B cell (primary cell): ENCODE measurements at regions not wholly inside any gene's neighbourhood (a gene's known extent, or its start where the extent isn't known, plus 50 kb on each side); places are given as distances from the start of the nearest gene placed in this dataset.

Experiments
- ATAC-seq: fragments of 200-7000 bp; cut with Tn5 transposase; one replicate; pipeline ENCODE4 v1.10.0; 2021; ENCODE audit warnings: low read depth, mild to moderate bottlenecking, moderate number of reproducible peaks, moderate library complexity
- CTCF ChIA-PET: fragments of 350-600 bp; sonication (Branson Sonifier 250); formaldehyde crosslinking; loops from one replicate; lab custom pipeline; 2021; ENCODE audit warnings: antibody characterized with exemption, inconsistent platforms; lab: Charles Lee
- POLR2A ChIA-PET: fragments of 350-600 bp; sonication (Branson Sonifier 250); formaldehyde crosslinking; loops from one replicate; lab custom pipeline; 2021; ENCODE audit warnings: antibody characterized with exemption; lab: Charles Lee
- DNase-seq: peaks from one replicate; pipeline ENCODE4 v3.0.0; 2013
- H2AFZ ChIP-seq: 2 replicates; pipeline ENCODE4 v1.6.1; 2012; ENCODE audit warnings: mild to moderate bottlenecking, low read depth, low read length; ENCODE audit not compliant: insufficient read depth, poor library complexity, severe bottlenecking
- H3K27ac ChIP-seq, 2 donors: 1 replicate in 1 of 2; 2 replicates in 1 of 2; pipeline ENCODE4 v1.5.1; 2012 to 2013; ENCODE audit warnings: low read length in 2 of 2, mild to moderate bottlenecking in 2 of 2, moderate library complexity in 1 of 2
- H3K27me3 ChIP-seq, 4 experiments: fragments of 200-600 bp in 1 of 4; sonication (generic) in 1 of 4; replicated peaks in 1 of 4; 1 replicate in 2 of 4; 2 replicates in 2 of 4; pipeline versions ENCODE4 v1.6.1 to v1.7.0; 2013 to 2016; ENCODE audit warnings: low read length in 3 of 4, mild to moderate bottlenecking in 2 of 4, mixed read lengths in 1 of 4, moderate library complexity in 1 of 4; ENCODE audit not compliant: insufficient read depth in 4 of 4, control insufficient read depth in 3 of 4; ENCODE audit errors: control extremely low read depth in 1 of 4
- H3K36me3 ChIP-seq, 2 experiments: replicated peaks in 1 of 2; 1 replicate in 1 of 2; 2 replicates in 1 of 2; pipeline versions ENCODE4 v1.6.1 to v1.7.1; 2013; ENCODE audit warnings: low read length in 1 of 2; ENCODE audit not compliant: insufficient read depth in 2 of 2, control insufficient read depth in 1 of 2; ENCODE audit errors: control extremely low read depth in 1 of 2, extremely low read depth in 1 of 2
- H3K4me1 ChIP-seq, 2 donors: fragments of 200-600 bp in 1 of 2; sonication (generic) in 1 of 2; 1 replicate in 1 of 2; 2 replicates in 1 of 2; pipeline versions ENCODE4 v1.5.1 to v1.6.1; 2013 to 2017; ENCODE audit warnings: low read length in 2 of 2; ENCODE audit not compliant: control insufficient read depth in 2 of 2, insufficient read depth in 2 of 2
- H3K4me2 ChIP-seq: replicated peaks from 2 replicates; pipeline ENCODE3; 2012; ENCODE audit warnings: mild to moderate bottlenecking, low read depth, low read length; ENCODE audit not compliant: poor library complexity, severe bottlenecking
- H3K4me3 ChIP-seq, 5 experiments: fragments of 200-600 bp in 1 of 5; sonication (generic) in 1 of 5; 1 replicate in 3 of 5; 2 replicates in 2 of 5; pipeline versions ENCODE4 v1.5.1 to v1.7.0; 2011 to 2016; ENCODE audit warnings: low read length in 4 of 5, mild to moderate bottlenecking in 4 of 5, low read depth in 2 of 5, control low read depth in 1 of 5, moderate library complexity in 1 of 5; ENCODE audit not compliant: insufficient read depth in 1 of 5; ENCODE audit errors: control extremely low read depth in 1 of 5, extremely low read depth in 1 of 5
- H3K79me2 ChIP-seq: fragments of 200-600 bp; sonication (generic); one replicate; pipeline ENCODE4 v1.6.0; 2016; ENCODE audit warnings: low read length; ENCODE audit not compliant: control insufficient read depth, insufficient read depth
- H3K9ac ChIP-seq: fragments of 200-600 bp; sonication (generic); 2 replicates; pipeline ENCODE4 v1.6.1; 2017; ENCODE audit warnings: mild to moderate bottlenecking, low read length, moderate library complexity
- H3K9me3 ChIP-seq, 3 donors: one replicate each; pipeline versions ENCODE4 v1.6.1 to v1.7.1; 2013; ENCODE audit warnings: low read length in 2 of 3; ENCODE audit not compliant: control insufficient read depth in 2 of 3, insufficient read depth in 1 of 3; ENCODE audit errors: control extremely low read depth in 1 of 3
- H4K20me1 ChIP-seq: 2 replicates; pipeline ENCODE4 v1.6.0; 2012; ENCODE audit warnings: mild to moderate bottlenecking, low read length; ENCODE audit not compliant: insufficient read depth, control insufficient read depth, poor library complexity, severe bottlenecking
- H3K27ac Mint-ChIP-seq: one replicate; pipeline ENCODE4 v1.8.0; 2021; ENCODE audit warnings: mixed read lengths
- H3K27me3 Mint-ChIP-seq: one replicate; pipeline ENCODE4 v1.8.0; 2021; ENCODE audit warnings: mixed read lengths
- H3K4me1 Mint-ChIP-seq: one replicate; pipeline ENCODE4 v1.8.0; 2021; ENCODE audit warnings: mixed read lengths
- H3K4me3 Mint-ChIP-seq: one replicate; pipeline ENCODE4 v1.8.0; 2021; ENCODE audit warnings: mixed read lengths
- H3K9me3 Mint-ChIP-seq: one replicate; pipeline ENCODE4 v1.8.0; 2022; ENCODE audit warnings: mixed read lengths; ENCODE audit not compliant: insufficient read depth
- CTCF ChIP-seq: fragments of 200-600 bp; IDR thresholded peaks from one replicate; pipeline ENCODE4 v1.8.0; 2022; ENCODE audit warnings: antibody characterized with exemption, mild to moderate bottlenecking
- EZH2 ChIP-seq: IDR thresholded peaks from 2 replicates; pipeline ENCODE4 v1.6.1; 2012; ENCODE audit warnings: borderline replicate concordance, low read depth, mild to moderate bottlenecking, moderate library complexity, low read length; ENCODE audit not compliant: insufficient read depth, poor library complexity, severe bottlenecking
- WGBS: methylation state at CpG from one replicate; pipeline ENCODE4 v1.1.5; 2013; ENCODE audit warnings: missing lambda C conversion rate; ENCODE audit not compliant: insufficient coverage; 5-methylcytosine and 5-hydroxymethylcytosine counted together
- intact Hi-C: fragments of 100-400 bp; cut with micrococcal nuclease; formaldehyde crosslinking; loops from one replicate; pipeline ENCODE4 v1.10.0; 2022

- Mint-ChIP-seq H3K27me3 (no peaks in the 10 kb centered on the region), H3K27ac (no peak overlapping the region), H3K4me3 (no peak overlapping the region), H3K4me1 (no peaks in the 10 kb centered on the region), H3K9me3 (no peaks in the 10 kb centered on the region)
- H3K9ac ChIP-seq, result no peak overlapping the region
- H4K20me1 ChIP-seq, result no peaks in the 10 kb centered on the region
- H3K79me2 ChIP-seq, result no peaks in the 10 kb centered on the region
- no peak overlapping the region for H2AFZ ChIP-seq
- no peak overlapping the region for H3K4me2 ChIP-seq
- ATAC-seq (no peak), DNase-seq (no peak)
- H3K27ac ChIP-seq, result no peak overlapping the region
- intact Hi-C loops, result no loop called here
- no peak overlapping the region for H3K4me3 ChIP-seq
- ChIA-PET CTCF (no interaction called here), POLR2A (no interaction called here)
- no CpG with 5 or more reads among the region's 2 CpGs for WGBS
- H3K9me3 ChIP-seq, result no peaks in the 10 kb centered on the region
- H3K27me3 ChIP-seq, result no peaks in the 10 kb centered on the region
- H3K36me3 ChIP-seq, result no peaks in the 10 kb centered on the region
- TF ChIP-seq CTCF (no peak), EZH2 (no peak)
- no peaks in the 10 kb centered on the region for H3K4me1 ChIP-seq
Observed at GRCh38 chr3:168459226-168459784, 363.6 kb upstream of the GOLIM4 start.

- H3K4me3 Mint-ChIP-seq, result no peak overlapping the region
- ATAC-seq (no peak), DNase-seq (no peak)
- ChIA-PET CTCF (no interaction called here), POLR2A (no interaction called here)
- Histone ChIP-seq H3K4me3 (no peak overlapping the region), H4K20me1 (no peaks in the 10 kb centered on the region), H3K79me2 (no peaks in the 10 kb centered on the region), H3K36me3 (no peaks in the 10 kb centered on the region), H3K9me3 (no peaks in the 10 kb centered on the region), H3K9ac (no peak overlapping the region), H3K27ac (no peak overlapping the region), H3K4me1 (no peaks in the 10 kb centered on the region), H3K4me2 (no peak overlapping the region), H3K27me3 (no peaks in the 10 kb centered on the region), H2AFZ (no peak overlapping the region)
- no peaks in the 10 kb centered on the region for H3K9me3 Mint-ChIP-seq
- H3K4me1 Mint-ChIP-seq, result no peaks in the 10 kb centered on the region
- intact Hi-C loops, result no loop called here
- TF ChIP-seq EZH2 (no peak), CTCF (no peak)
- H3K27me3 Mint-ChIP-seq, result no peaks in the 10 kb centered on the region
- H3K27ac Mint-ChIP-seq, result no peak overlapping the region
- WGBS, result 92% methylated on average over 2 of the region's 4 CpGs
Observed at GRCh38 chr3:168457954-168458539, 362.3 kb upstream of the GOLIM4 start.
